Endothelial cell of umbilical vein (primary cell): ENCODE measurements at regions not wholly inside any gene's neighbourhood (a gene's known extent, or its start where the extent isn't known, plus 50 kb on each side); places are given as distances from the start of the nearest gene placed in this dataset.

Source experiments
- BruUV-seq: library from RNA; stranded (reverse); fragments of 400-500 nt; replicated peaks from 2 replicates; lab custom pipeline; 2021; lab: Mats Ljungman, UMichigan
- CTCF ChIA-PET: fragments of 300-600, 350-600 bp; sonication (Branson Sonifier 250); formaldehyde crosslinking; loops from one replicate; lab custom pipeline; 2021; ENCODE audit warnings: antibody characterized with exemption, inconsistent platforms; lab: Charles Lee
- POLR2A ChIA-PET: fragments of 300-600, 350-600 bp; sonication (Branson Sonifier 250); formaldehyde crosslinking; loops from one replicate; lab custom pipeline; 2021; ENCODE audit warnings: antibody characterized with exemption, inconsistent platforms; lab: Charles Lee
- DNase-seq: peaks from one replicate; pipeline ENCODE4 v3.0.0-alpha.2; 2011; ENCODE audit warnings: low read depth, low spot score
- FAIRE-seq: peaks from 2 replicates; lab custom pipeline; 2011; peaks lifted over from hg19 to GRCh38; lab: Jason Lieb, UNC
- H2AFZ ChIP-seq: 2 replicates; pipeline ENCODE4 v1.6.0; 2012; ENCODE audit warnings: low read depth, low read length, control low read depth, inconsistent platforms
- H3K27ac ChIP-seq: 2 replicates; pipeline ENCODE4 v1.5.1; 2011; ENCODE audit warnings: low read depth, mild to moderate bottlenecking, control low read depth, low read length, moderate library complexity; ENCODE audit not compliant: insufficient read depth
- H3K27me3 ChIP-seq, 2 experiments: 2 replicates each; pipeline versions ENCODE4 v1.6.0 to v1.6.1; 2011; ENCODE audit warnings: low read length in 2 of 2, mixed read lengths in 1 of 2; ENCODE audit not compliant: control insufficient read depth in 2 of 2, insufficient read depth in 2 of 2
- H3K36me3 ChIP-seq, 2 experiments: 2 replicates in 1 of 2; 3 replicates in 1 of 2; pipeline ENCODE4 v1.5.1; 2011; ENCODE audit warnings: low read length in 2 of 2, mild to moderate bottlenecking in 1 of 2, moderate library complexity in 1 of 2; ENCODE audit not compliant: control insufficient read depth in 2 of 2, insufficient read depth in 2 of 2; ENCODE audit errors: extremely low read depth in 1 of 2
- H3K4me1 ChIP-seq: 3 replicates; pipeline ENCODE4 v1.5.1; 2011; ENCODE audit warnings: mild to moderate bottlenecking, low read length; ENCODE audit not compliant: control insufficient read depth, insufficient read depth; ENCODE audit errors: extremely low read depth
- H3K4me2 ChIP-seq: 2 replicates; pipeline ENCODE4 v1.6.1; 2011; ENCODE audit warnings: low read length, control low read depth, mixed read lengths; ENCODE audit not compliant: insufficient read depth
- H3K4me3 ChIP-seq, 3 experiments: fragments of 200-600 bp in 1 of 3; sonication (generic), shearing (Covaris generic) in 1 of 3; replicated peaks in 1 of 3; 2 replicates each; pipeline ENCODE4 v1.5.1; 2011 to 2016; ENCODE audit warnings: control low read depth in 3 of 3, low read length in 3 of 3, mild to moderate bottlenecking in 2 of 3, inconsistent platforms in 1 of 3, low read depth in 1 of 3, moderate library complexity in 1 of 3; ENCODE audit not compliant: insufficient read depth in 1 of 3
- H3K79me2 ChIP-seq: 2 replicates; pipeline ENCODE4 v1.6.0; 2012; ENCODE audit warnings: low read length, inconsistent platforms; ENCODE audit not compliant: control insufficient read depth, insufficient read depth
- H3K9ac ChIP-seq: replicated peaks from 2 replicates; pipeline ENCODE3; 2011; ENCODE audit warnings: low read length, control low read depth; ENCODE audit not compliant: insufficient read depth; ENCODE audit errors: extremely low read depth
- H3K9me1 ChIP-seq: replicated peaks from 3 replicates; pipeline ENCODE4 v1.6.0; 2011; ENCODE audit warnings: mild to moderate bottlenecking, low read length; ENCODE audit not compliant: control insufficient read depth, insufficient read depth; ENCODE audit errors: extremely low read depth
- H3K9me3 ChIP-seq: replicated peaks from 2 replicates; pipeline ENCODE4 v1.5.1; 2012; ENCODE audit warnings: low read length, inconsistent platforms; ENCODE audit not compliant: control insufficient read depth, insufficient read depth
- H4K20me1 ChIP-seq: replicated peaks from 2 replicates; pipeline ENCODE3; 2011; ENCODE audit warnings: mild to moderate bottlenecking, low read length; ENCODE audit not compliant: control insufficient read depth, insufficient read depth; ENCODE audit errors: extremely low read depth
- EZH2 ChIP-seq: IDR thresholded peaks from 2 replicates; pipeline ENCODE4 v1.6.1; 2012; ENCODE audit warnings: borderline replicate concordance, low read depth, mild to moderate bottlenecking, moderate library complexity, low read length, inconsistent platforms; ENCODE audit not compliant: severe bottlenecking
- FOS ChIP-seq: IDR thresholded peaks from 2 replicates; pipeline ENCODE4 v1.6.1; 2011; ENCODE audit warnings: mild to moderate bottlenecking, low read length, moderate library complexity, borderline replicate concordance; ENCODE audit not compliant: insufficient read depth
- GATA2 ChIP-seq: IDR thresholded peaks from 2 replicates; pipeline ENCODE4 v1.7.0; 2011; ENCODE audit warnings: low read depth, mild to moderate bottlenecking, moderate library complexity, mixed read lengths, low read length; ENCODE audit not compliant: insufficient read length, insufficient read depth
- JUN ChIP-seq: IDR thresholded peaks from 2 replicates; pipeline ENCODE4 v1.6.1; 2011; ENCODE audit warnings: borderline replicate concordance, low read depth; ENCODE audit not compliant: insufficient read length, insufficient read depth
- MAX ChIP-seq: IDR thresholded peaks from 2 replicates; pipeline ENCODE4 v1.6.1; 2011; ENCODE audit not compliant: insufficient read depth, insufficient read length
- MYC ChIP-seq: IDR thresholded peaks from one replicate; pipeline ENCODE4 v1.6.1; 2011; ENCODE audit warnings: mild to moderate bottlenecking, low read depth, low read length
- POLR2A ChIP-seq: IDR thresholded peaks from 2 replicates; pipeline ENCODE4 v1.6.1; 2012; ENCODE audit warnings: low read depth, mild to moderate bottlenecking, control low read depth, low read length
- POLR2AphosphoS5 ChIP-seq: IDR thresholded peaks from 2 replicates; pipeline ENCODE4 v1.6.1; 2012; ENCODE audit warnings: low read depth, mild to moderate bottlenecking, control low read depth, low read length, moderate library complexity; ENCODE audit not compliant: insufficient read depth
- dilution Hi-C: fragments of 300-500 bp; cut with MboI; formaldehyde crosslinking; loops from one replicate; pipeline ENCODE4 v1.15.0; 2019; ENCODE audit warnings: low sequenced_read_pairs; ENCODE audit not compliant: extremely low pct_ligation_motif_present
- intact Hi-C: fragments of 100-400 bp; cut with micrococcal nuclease; formaldehyde crosslinking; loops from one replicate; pipeline ENCODE4 v1.10.0; 2022
- TF ChIP-seq, protein P1 (sequence below), 2 donors: IDR thresholded peaks; 1 replicate in 1 of 2; 2 replicates in 1 of 2; pipeline ENCODE4 v1.5.1; 2011; ENCODE audit warnings: low read length in 2 of 2, mild to moderate bottlenecking in 2 of 2, moderate library complexity in 2 of 2, control low read depth in 1 of 2, inconsistent platforms in 1 of 2, low read depth in 1 of 2; ENCODE audit not compliant: insufficient read depth in 1 of 2; ENCODE audit errors: extremely low read depth in 1 of 2

- no peak overlapping the region for H2AFZ ChIP-seq
- H3K27ac ChIP-seq = no peak overlapping the region
- TF ChIP-seq FOS (no peak), GATA2 (no peak), MYC (no peak), EZH2 (no peak), JUN (no peak), POLR2A (no peak), POLR2AphosphoS5 (no peak), MAX (no peak)
- TF ChIP-seq, protein P1, sequence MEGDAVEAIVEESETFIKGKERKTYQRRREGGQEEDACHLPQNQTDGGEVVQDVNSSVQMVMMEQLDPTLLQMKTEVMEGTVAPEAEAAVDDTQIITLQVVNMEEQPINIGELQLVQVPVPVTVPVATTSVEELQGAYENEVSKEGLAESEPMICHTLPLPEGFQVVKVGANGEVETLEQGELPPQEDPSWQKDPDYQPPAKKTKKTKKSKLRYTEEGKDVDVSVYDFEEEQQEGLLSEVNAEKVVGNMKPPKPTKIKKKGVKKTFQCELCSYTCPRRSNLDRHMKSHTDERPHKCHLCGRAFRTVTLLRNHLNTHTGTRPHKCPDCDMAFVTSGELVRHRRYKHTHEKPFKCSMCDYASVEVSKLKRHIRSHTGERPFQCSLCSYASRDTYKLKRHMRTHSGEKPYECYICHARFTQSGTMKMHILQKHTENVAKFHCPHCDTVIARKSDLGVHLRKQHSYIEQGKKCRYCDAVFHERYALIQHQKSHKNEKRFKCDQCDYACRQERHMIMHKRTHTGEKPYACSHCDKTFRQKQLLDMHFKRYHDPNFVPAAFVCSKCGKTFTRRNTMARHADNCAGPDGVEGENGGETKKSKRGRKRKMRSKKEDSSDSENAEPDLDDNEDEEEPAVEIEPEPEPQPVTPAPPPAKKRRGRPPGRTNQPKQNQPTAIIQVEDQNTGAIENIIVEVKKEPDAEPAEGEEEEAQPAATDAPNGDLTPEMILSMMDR (IDR thresholded peaks at IDR 0.05; ENCODE audit: extremely low read depth in 1 of 2, insufficient read depth in 1 of 2, low read depth in 1 of 2, low read length in 2 of 2) = no peak
- H3K79me2 ChIP-seq = no peaks in the 10 kb centered on the region
- DNase-seq (no peak), FAIRE-seq (no peak)
- H3K9me1 ChIP-seq = no peaks in the 10 kb centered on the region
- dilution Hi-C loops = no loop called here
- H3K4me3 ChIP-seq = no peak overlapping the region
- H3K4me2 ChIP-seq = no peak overlapping the region
- BruUV-seq = no TSS peak
- intact Hi-C loops = no loop called here
- H3K4me1 ChIP-seq = no peaks in the 10 kb centered on the region
- H3K27me3 ChIP-seq = no peaks in the 10 kb centered on the region
- no peaks in the 10 kb centered on the region for H3K36me3 ChIP-seq
- no peaks in the 10 kb centered on the region for H3K9me3 ChIP-seq
- H4K20me1 ChIP-seq = no peaks in the 10 kb centered on the region
- ChIA-PET POLR2A (no interaction called here), CTCF (interaction anchor here (0.9 to 2.7 kb wide), 3 partner anchors 9 to 1768 kb away, joined by 3 to 6 read pairs (median 4); no protein-coding TSS in a partner anchor)
- H3K9ac ChIP-seq = no peak overlapping the region
Measured at GRCh38 chr13:104766319-104766718, 1700.1 kb upstream of the SLC10A2 start.
